Left forelimb (tissue), 1 donor: ENCODE measurements at regions not wholly inside any gene's neighbourhood (a gene's known extent, or its start where the extent isn't known, plus 50 kb on each side); places are given as distances from the start of the nearest gene placed in this dataset.

ENCODE experiments used
- DNase-seq: peaks from one replicate; pipeline ENCODE4 v3.0.0-alpha.2; 2018; ENCODE audit warnings: low spot score

DNA sequence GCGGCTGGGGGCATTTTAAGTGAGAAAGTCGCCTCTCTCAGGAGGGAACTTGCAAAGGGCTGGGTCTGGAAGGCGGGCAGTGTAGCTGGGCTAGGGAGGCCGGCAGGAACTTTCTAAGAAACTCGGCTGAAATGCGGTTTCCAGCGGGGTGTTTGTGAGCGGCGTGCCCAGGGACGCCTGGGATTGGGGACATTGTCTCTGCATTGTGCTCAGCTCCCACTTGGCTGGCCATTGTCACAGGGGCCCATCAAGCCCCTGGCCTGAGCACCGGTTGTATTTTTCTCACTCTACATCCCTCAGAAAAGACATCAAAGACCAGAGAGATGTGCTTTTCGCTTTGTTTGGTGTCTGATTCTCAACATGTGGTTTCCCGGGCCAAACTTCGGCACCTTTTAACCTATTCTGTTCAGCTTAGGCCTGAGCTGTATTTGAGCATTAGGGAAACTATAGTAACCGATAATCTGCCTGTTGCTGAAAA lies 291.1 kb upstream of the IRX3 start:
- DNase-seq, result no peak

DNA sequence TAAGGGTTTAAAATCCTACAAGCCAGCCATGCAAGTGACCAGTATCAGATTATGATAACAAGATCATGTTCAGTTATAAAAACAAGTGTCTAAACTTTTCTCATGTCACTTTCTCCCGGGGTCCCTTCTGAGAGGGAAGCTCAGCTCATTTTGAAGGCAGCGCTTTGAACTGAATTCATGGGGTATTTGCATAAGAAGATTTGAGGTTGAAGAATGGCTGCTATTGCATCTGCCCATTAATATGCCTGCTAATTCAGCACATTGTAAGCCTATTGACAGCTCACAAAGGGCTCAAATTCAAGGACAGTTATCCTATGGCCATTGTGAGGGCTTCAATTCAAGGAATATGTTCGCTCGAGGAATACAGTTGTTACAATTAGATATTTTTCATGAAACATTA lies 290.2 kb upstream of the IRX3 start:
- DNase-seq, result no peak

DNA sequence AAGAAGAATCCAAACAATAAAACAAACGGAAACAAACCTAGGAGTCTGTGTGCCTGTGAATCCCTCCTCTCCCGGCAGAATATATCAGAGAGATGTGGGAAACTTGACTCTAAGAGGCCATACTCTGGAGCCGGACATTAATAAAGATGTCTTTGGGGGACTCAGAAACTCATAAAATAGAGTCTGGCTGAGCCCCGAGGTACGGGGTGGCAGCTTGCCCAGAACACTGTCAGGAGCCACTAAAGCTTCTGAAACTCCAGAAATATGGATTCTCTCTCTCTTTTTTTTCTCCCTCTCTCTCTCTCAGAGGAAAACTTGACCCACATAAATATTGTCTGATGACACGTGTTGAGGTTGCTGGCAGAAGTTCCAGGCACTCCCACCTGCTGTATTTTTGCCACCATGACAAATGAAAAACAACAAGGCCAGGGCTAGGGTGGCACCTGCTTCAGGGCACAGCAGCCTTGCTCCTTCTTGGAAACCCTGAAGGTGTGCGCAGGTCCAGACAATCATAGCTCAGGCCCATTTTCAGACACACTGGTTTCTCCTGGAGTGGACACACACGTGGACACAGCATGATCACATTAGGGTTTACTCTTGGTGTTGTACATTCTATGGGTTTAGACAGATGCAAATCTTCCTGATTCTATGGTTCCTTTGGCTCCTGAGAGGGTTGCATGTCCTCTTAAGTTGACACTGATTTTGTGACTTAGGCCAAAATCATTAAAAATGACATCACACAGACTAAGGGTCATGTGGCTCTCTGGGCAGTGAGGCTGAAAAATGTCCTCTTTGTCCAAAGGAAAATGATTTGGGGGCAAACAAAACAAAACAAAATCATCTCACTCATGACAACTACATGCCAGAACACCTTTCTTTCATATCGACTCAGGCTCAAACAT lies 282.6 kb upstream of the IRX3 start:
- DNase-seq, result no peak

DNA sequence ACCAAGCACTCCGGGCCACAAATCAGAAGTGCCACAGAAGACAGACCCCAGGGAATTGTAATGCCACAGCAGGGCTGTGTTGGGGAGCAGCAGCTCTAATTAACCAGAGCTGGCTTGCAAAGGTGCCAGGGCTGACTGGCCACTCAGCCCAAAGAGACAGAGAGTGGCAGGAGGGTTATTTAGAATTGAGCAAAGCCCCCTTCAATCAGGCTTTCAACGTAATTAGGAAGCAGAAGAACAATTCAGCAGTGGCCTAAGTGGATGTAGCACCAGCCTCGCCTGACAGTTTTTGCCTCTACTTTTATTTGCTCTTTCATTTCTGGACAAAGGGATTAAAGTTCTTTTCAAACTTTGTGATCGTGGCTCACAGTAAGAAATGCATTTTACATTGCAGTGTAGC lies 278.3 kb upstream of the IRX3 start:
- DNase-seq, result no peak

DNA sequence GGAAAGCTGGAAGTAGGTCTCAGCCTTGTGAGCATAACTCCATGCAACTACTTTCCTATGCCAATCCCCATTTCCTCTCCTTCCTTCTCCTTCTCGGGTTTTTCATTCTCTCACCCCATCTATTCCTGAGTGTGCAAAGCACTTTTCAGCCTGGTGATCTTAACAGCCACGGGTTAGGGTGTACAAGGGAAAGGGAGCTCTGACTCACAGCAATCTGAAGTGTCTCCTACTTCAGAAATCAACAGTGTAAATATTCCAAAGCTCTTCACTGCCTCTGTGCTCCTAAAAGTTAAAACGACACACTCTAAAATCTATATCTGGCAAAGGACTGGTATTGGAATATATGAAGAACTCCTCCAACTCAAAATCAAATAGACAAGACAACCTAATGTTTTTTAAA lies 268.0 kb upstream of the IRX3 start:
- no peak for DNase-seq

DNA sequence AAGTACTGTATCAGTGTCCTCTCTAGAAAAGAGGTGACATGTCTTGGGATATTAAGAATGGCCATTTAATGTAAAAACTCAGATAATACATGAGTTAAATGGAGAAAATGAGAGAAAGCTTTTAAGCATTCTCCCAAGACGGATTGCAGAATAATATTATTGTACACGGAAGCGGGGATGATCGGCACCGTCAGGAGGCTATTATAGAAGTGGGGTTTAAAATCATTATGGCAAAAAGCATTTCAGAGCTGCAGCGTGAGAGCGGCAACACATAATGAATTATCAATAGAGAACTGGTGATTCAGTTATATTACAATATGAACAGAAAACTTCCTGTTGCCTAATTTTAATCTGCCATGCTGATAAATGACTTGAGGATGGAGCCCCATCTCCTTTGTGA lies 261.7 kb upstream of the IRX3 start:
- DNase-seq, result no peak

DNA sequence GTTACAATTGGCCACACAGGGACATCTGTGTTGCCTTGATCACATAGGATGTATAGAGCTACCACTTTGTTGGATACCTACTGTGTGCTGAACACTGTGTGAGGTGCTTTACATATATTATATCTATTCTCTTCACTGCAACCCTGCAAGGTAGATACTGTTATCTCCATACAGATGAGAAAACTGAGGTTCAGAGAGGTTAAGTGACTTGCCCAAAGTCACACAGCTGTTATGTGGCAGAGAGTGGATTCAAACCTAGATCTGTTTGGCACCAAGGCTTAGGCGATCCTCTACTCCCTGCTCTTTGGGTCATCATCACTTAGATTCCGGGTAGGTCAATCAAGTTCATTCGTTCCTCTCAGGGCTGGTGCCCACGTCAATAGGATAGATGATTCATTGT lies 260.5 kb upstream of the IRX3 start:
- DNase-seq, result no peak

DNA sequence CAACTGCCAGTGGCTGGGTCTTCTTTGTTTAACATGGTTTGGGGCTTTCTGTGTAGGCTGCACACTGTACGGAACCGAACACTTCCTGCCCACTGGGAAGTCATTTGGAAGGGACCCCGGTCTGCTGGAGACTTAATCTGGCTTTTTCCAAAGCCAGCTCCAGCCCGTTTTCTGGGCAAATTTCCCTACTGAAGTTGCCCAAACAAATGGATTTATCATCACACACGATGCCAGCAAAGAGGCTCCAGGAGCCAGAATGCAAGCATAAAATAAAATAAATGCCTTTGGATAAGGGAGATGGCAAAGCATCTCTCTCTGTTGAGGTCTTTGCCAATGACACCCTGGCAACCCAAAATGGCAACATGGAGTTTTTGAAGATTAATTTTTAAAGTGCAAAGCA lies 259.9 kb upstream of the IRX3 start:
- no peak for DNase-seq

DNA sequence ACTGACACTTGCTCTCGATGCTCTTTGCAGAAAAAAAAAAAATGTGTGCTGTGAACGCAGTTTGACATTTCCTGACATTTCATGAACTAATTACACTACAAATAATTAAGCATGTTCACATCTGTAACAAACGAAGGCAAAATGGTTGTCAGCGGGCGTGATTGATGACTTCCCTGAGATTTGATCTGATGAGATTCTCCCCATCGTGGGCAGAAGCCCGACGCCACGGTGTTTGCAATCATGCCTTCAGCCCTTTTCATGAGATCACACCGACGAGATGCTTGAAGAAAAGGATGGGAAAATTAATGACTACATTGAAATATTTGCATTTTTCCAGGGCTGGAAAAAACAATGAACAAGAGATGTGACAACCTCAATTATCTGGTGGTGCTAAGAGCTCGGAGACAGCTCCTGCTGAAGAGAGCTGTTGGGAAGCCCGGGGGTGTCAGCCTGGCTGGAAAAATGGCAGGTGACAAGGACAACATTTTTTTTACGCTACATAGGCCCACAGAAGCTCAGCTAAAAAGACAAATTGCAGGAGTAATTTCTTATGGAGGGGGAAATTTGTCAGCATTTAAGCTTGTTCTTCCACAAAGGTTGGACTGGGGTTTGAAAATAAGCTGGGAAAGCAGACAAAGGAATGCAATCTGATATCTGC lies 259.4 kb upstream of the IRX3 start:
- DNase-seq, result no peak

DNA sequence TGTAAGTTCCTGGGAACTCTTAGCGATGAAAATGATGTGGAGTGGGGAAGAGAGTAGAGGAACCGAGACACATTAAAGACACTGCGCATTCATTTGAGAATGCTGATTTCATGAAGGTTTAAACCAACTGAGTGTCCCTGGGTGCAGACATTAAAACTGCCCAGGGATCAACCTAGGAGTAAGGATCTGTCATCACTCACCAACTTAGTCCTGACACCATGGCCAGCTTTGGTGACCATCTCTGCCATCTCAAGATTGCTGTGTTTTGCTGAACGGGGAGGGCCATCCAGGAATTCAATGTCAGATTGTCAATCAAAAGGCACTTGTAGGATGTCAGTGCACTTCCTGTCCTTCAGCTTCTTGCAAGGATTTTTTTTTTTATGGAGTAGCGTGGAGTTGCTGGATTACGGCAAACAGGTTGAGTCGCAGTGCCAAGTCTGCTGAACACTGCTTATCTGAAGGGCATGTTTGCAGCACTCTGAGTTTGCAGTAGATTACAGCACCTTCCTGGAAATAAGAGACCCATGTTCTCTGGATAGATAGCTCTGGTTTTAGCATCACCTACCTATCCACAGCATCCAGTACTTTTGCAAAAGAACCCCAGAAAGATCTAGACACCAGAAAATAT lies 258.1 kb upstream of the IRX3 start:
- no peak for DNase-seq

DNA sequence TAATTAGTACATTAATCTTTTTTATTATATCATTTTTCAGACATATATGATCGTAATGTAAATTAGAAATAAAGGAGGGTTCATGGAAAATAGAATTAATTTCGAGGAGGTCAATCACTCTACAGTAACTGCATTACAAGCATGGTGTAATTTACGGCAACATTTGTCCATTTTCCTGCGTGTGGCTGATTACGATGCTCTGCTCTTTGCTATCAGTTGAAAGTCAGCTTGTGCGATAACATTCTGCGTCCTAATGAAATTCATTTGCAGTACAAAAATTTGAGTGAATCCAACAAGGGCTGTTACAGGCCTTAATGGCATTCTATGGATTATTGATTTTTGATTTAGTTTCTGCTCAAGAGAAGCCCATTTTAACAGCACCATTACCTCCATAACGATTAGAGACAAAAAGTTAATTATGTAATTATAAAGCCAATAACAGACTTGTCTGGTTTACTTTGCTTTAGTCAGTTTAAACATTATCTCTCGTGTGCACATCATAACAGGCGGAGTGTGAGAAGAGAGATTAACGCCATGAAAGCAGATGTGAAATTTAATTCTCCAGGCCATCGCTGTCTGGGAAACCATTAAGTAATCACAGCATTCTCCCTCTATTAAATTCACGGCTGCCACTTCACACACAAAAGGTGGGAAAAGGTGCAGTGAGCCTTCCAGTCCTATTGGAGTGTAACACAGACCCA lies 256.4 kb upstream of the IRX3 start:
- DNase-seq, result no peak

DNA sequence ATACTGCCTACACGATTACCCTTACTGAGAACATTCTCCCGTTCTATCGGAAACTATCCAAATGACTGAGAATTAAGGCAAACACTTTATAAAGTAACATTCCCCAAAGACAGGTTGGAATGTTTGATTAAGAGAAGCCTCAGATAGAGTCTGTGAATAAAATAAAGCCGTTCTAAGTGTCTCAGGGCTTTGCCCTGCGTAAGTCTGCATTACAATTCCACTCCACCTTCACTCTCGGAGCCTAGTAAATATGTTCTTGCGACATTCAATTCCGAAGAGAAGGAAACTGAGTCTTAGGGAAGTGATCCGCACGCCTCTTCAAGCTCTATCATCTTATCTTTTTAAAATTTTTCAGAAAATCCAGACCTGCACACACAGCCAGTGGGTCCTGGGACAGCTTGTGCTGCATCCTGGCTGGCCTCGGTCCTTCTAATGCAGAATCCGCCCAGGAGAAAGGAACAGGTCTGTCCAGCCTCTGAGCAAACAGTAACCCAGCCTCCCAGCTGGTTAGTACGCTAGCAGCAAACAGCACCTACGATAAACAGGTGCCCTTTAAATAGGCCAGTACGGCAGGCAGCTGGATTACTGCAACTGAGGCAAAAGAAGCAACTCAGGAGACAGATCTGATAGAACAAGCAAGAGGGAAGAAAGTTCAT lies 254.1 kb upstream of the IRX3 start:
- no peak for DNase-seq

DNA sequence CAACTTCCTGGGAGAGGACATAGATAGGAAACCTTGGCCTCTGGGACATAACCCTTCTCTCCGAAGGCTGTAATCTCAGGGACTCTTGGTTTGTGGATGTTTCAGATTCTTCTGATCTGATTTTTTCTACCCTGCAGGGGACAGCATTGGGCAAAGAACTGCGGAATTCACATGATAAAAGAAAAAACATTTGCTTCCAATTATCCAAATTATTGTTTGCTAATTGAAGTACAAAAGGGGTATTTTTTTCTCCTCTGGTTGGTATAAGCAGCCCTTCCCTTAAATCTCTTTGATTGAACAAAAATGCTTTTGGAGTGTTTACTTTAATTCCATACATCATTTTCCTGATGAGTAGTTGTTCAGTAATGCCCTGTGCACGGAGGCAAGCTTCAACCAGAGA lies 251.7 kb upstream of the IRX3 start:
- DNase-seq, result no peak

DNA sequence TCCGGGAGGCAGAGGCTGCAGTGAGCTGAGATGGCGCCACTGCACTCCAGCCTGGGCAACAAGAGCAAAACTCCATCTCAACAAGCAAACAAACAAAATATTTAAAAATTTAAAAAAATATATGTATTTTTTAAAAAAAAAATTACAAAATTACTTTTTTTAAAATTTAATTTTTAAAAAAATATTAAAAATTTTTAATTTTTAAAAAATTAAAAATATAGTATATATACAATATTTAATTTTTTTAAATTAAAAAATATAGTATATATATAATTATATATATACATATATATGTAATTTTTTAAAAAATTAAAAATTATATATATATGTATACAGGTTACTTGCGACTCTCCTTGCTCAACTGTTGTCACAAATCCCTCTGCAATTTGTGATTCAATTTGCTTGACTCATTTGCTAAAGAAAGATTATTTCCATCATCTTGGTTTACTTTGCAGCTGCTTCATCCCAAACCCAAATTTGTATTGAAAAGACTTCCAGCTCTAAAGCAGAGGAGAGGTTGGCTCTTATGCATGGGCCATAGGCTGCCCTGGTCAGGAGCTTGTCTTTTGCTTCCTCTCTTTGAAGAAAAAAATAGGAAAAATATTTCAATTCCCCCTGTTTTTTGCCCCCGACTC lies 247.4 kb upstream of the IRX3 start:
- no peak for DNase-seq

DNA sequence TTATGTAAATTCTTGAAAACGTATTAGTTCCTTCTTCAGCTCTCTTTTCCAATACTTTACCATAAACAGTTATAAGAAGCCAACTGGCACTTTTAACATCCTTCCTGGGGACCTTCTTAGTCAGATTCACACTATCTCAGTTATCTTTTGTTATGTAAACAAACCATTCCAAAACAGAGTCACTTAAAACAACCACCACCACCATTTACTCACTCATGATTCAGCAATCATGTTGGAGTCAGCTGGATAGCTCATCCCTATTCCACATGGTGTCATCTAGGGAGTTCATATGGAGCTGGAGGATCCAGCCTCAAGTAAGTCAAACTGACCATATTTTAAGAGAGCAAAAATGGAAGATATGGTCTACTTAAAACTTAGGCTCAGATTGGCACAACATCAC lies 240.3 kb upstream of the IRX3 start:
- DNase-seq, result no peak

DNA sequence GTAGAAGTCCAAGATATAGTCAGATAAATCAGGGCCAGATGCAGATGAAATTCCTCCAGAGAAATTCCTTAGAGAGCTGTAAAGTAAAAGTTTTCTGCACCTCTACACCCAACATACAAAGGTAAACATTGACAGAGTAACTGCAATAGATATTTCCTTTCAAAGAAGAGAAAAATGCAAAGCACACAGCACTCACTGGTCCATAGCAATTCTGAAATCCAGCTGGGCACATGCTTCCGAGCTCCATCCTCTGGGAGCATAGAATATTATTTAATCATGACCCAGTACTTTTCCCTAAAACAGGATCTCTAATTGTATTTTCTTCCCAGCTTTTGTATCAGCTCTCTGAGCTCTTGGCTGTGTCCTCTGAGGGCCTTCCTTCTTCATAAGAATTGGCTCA lies 239.5 kb upstream of the IRX3 start:
- DNase-seq, result no peak

DNA sequence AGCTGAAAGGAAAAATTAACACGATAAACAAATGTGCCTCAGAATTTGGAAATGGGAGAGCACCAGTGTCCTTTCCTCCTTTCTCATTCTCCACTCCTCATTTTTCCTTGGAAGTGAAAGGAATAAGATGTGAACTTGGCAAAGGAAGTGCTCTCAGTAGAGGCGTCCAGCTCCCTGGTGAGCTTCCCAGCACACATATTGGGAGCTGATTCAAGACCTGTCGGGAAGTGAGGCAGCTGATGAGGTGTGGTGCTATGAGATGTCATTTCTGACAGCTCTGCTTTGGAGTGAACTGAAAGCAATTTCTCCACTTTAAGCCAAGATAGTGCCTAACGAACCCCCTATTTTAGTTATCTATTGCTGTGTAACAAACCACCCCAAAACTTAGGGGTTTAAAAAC lies 238.5 kb upstream of the IRX3 start:
- no peak for DNase-seq

DNA sequence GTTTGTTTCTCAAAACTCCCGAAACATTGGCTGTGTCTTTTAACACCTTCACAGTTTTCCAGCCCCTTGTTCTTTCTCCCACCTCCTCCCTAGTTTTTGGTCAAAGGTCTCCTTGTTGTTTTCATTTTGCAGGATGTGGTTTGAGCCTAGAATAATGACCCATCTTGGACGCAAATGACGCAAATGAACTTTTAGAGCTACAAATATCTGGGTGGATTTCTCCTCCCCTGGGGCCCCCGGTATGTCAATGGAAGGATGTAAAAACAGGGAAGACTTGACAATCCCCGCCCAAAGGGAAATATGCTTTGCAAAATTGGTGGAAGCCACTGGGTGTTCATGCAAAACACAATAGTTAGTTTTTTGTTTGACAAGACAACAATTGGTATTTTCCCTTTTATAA lies 236.0 kb upstream of the IRX3 start:
- no peak for DNase-seq

DNA sequence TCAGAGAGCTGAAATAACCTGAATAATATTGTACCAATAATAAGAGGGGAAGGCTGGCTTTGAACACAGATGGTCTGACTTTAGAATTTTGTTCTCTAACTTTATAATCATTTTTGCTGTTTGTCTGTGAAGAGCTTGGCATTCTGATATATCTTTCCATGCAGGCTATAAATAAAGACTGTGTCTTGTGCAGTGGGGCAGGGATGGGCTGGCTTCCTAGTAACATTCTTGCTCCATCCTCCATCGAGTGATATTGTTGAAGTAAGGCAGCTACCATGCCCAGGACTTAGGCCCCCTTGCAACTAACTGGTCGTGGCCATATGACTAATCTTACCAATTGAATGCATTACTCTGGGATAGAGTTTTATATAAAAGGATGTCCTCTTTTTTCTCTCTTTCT lies 234.7 kb upstream of the IRX3 start:
- no peak for DNase-seq

DNA sequence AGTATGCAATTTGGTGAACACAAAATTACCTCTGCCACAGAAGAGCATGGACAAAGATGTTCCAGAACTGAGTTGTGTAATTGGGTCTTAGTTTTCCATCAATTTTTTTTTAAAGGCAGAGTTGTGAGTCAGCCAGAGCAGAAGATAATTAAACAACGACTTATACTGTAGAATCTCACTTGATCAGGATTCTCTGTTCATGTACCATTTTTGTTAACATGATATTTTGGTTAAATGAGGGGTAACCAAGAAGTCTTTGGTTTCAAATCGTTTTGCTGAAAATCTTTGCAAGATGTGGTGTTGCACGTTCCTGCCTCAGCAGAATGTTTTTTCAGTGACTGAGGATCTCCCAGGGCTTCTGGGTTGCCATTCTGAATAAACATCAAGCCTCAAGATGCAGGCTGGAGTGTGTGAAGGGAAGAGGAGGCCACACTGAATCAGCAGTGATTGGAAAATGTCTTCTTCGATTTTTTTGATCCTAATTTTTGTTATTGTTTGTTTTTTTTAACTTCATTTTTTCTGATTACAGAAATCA lies 232.6 kb upstream of the IRX3 start:
- no peak for DNase-seq

DNA sequence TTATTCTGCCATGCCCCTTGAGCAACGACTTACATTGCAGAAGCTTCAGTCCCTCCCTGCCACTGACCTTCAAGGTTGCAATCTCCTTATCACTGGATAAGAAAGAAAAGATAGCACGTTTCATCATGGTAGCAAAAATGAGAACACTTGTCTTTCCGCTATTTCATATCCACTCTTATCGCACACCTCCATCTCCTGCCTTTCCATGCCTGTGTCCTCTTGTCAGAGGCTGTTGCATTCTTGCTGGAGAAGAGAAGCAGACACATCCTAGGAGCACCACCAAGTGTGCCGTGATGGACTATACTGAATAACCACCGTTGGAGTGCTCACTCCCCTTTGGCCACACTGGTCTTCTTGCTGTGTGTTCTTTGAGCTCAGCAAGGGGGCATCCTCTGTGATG lies 230.6 kb upstream of the IRX3 start:
- no peak for DNase-seq
